Posterior cingulate gyrus (tissue), 11 donors: ENCODE measurements at regions not wholly inside any gene's neighbourhood (a gene's known extent, or its start where the extent isn't known, plus 50 kb on each side); places are given as distances from the start of the nearest gene placed in this dataset.
"Not testable (repeated sequence)": the region's sequence is repeated elsewhere in the genome, so short reads cannot be mapped to it uniquely, and the experiment has no call there.

Source experiments
- DNase-seq, 10 donors: peaks; one replicate each; pipeline versions ENCODE4 v3.0.0 to v3.0.0-alpha.2; 2020 to 2021; ENCODE audit warnings: mixed read lengths in 3 of 10
- intact Hi-C: fragments of 100-400 bp; cut with DNase I; formaldehyde crosslinking; loops from one replicate; pipeline ENCODE4 v1.15.1; 2023

DNA sequence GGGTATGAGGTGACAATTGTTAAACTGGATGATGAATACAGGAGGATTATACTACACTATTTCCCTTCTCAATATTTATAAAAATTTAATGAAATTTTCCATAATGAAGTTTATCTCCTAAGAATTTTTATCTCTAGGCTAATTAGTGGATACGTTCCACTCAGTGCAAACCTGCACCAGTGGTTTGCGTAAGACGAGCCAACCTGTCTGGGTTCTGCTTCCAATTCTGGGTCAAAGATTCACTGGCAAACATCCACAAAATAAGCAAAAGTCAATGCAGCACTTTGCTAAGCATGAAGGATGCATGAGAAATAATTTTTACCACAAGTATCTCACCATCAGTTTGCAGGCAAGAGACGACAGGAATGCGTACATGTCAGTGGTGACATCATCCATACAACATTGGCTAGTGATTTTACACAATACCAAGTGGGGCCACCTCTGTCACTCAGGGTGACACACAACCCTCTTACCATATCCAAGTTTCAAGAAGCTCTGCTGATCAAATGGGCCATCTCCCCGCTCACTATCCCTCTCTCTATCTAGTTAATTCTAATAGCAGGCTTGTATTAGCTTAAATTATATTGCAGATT, 51.7 kb downstream of the FAM50B start:
- intact Hi-C loops: no loop called here
- DNase-seq: no peak

DNA sequence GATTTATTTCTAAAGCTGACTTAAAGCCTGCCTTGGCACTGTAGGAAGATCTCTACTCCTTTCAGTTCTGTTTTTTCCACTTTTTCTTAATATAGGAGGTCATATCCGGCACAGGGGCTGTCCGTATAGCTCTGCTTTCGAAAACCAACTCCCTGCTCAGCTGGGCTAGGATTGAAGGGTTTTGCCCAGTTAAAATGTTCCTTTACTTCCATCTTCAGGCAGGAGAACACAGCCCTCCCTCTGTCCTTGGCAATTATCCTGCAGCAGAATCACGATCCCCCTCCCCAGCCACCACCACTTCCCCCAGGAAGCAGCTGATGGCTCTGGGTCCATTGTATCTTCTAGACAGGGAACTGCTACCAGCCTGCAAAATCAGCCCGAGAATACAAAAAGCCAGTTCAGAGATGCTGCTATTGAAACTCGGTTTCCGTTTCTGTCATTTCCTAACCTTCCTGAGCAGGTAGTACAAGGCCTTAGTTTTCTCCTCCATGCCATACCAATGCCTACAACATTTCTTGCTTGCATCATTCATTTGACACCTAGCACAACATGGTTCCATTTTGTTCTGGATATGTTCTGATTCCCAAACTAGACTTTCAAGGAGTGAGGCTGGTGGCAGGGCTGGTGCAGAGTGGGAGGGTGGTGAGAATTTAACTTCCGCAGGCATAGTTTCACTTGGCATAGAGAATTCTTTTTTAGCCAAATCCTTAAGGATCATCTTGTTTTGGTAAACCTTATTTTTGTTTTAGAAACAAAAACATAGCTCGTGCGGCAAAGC, 53.9 kb downstream of the FAM50B start:
- peak in 3 of 10 donors; percentile 27 to 80 (median 37) for DNase-seq
- intact Hi-C loops: no loop called here

DNA sequence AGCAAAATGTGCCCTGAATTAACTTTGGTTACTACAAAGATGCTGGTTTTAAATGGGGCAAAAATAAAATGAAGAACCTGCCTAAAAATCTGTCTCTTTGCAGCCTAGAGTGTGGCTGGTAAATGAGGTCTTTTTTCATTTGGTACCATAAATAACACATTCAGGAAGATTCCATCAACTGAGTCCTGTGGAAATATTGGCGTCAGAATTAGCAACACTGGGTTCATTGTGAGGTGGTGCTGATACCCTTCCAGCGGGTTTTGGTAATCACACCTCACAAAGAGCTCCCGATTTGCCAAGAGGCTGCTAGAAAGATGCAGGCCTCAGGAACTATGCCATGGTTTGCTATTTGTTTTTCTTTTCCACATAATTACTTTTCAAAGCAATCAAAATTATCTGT, 55.3 kb downstream of the FAM50B start:
- intact Hi-C loops: no loop called here
- DNase-seq: no peak

DNA sequence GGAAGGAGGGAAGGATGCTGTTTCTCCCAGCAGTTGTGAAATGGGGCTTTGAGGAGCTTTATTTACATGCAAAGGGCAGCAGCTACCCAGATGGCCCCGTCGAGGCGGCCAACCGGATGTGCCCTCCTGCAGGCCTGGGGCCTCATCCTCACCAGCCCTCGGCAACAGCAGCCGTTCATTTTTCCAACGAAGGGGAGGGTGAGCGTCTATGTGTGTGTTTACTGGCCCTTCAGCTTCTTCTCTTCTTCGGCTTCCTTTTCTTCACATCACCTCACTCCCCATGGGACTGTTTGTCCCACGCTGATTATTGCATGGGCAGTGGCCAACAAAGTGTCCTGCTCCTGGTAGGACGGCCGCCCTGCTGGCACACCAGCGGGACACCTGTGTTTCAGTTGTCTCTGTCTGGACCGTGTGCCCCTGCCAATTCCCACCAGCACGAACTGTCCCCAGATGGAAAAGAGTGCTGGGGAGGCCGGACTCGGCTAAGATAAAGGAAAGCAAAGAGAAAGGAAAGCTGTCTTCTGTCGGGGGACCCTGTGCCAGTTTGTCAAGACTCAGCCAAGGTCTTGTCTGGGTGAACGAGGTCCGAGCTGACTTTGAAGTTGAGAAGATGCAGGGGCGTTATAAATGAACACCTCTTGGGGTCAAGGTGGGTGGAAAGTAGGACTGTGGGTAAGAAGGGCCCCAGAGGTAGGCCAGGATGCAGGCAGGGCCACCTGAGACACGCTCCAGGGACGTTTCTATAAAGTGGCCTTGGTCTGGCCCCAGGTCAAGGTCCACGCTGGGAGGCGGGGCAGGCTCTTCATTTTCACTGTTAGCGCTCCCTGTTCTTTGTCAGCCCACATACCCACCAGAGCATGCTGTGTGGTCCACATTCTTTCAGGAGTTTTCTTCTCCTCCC, 57.0 kb downstream of the FAM50B start:
- intact Hi-C loops: no loop called here
- peak in 6 of 10 donors; percentile 35 to 91 (median 66) for DNase-seq

DNA sequence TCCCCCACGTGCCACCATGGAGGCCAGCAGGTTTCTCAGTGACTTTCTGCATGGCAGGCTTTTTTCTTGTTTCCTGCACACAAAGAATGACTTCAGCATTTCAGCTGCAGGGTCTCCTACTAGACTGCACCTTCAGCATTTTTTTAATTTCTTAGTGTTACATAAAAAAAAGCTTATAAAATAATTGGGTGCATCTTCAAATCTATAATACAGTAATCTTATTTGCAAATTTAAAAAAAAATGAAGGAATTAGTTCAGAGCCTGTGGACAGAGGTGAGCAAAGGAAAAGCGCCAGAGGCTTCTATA, 57.6 kb downstream of the FAM50B start:
- intact Hi-C loops: no loop called here
- DNase-seq: no peak

DNA sequence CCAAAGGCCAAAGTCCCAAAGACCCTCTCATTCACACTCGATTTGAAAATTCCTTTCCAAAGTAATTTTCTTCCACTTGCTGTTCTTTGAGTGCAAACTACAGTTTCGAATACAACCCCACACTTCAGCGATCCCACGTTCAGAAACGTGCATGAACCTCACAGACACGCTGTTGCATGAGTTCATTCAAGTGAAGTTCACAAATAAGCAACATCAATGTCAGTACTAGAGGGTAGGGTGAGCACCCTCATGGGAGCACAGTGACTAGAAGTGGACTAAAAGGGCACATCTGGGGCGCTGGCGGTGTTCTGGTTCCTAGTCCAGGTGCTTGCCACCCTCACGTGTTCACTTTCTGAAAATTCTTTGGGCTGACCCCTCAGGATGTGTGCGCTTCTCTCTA, 59.0 kb downstream of the FAM50B start:
- intact Hi-C loops: no loop called here
- no peak for DNase-seq

DNA sequence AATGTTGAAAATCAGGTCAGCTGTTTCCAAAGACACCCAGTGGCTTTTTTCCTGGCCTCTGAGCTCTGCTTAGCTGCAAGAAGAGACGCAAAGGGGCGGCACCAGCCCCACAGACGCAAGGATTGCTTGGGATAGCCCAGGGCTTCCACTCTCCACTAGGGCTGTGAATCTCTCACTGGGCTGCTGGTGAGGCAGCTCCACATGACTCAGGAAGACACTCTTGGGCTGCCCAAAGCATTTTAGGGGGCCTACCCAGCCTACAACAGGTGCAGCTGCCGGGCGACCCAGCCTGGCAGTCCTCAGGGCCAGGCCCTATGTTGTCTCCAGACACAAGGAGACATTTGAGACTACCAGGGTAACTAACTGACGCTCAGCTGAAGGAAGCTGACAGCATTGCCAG, 59.8 kb downstream of the FAM50B start:
- no peak for DNase-seq
- intact Hi-C loops: no loop called here

DNA sequence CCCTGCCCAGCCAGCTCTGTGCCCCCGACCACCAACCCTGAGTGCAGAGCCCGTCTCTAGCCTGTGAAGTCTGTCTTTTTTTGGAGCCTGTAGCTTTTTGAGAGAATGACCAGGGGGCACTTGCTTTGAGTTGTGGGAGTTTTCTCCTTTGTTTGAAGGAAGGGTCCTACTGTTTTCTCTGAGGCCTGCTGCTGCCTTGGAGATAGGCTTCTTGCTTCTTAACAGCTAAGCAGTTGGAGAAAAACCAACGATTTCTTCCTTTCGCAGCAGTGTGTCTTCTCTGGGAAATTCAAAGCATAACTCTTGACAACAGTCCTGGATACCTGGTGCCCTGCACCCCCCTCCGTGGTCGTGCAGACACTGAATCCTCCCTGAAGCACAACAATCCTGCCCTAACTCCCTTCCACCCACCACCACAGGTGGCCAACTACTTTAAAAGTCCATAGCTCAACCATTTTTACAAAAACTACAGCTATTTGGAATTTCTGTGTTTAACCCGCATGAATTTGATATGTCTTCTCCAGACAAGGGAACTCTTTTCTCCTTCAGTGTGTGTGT, 61.0 kb downstream of the FAM50B start:
- DNase-seq: no peak
- intact Hi-C loops: no loop called here

DNA sequence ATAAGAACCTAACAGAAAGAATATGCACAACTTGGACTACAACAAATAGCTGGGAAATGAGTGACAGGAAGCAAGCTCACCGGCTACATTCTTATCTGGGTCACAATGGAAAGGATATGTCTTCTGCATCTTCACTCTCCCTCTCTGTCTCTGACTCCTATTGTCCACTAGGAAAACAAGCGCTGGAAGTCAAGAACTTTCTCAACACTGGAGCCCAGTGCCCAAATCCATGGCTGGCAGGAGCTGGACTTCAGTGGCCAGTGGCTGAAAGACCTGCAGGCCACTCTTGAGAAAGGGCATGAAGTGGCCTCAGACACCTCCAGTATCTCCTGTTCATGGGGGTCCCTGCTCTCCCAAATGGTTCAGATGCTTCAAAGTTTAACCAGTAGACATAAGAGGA, 62.0 kb downstream of the FAM50B start:
- DNase-seq: no peak
- intact Hi-C loops: no loop called here

DNA sequence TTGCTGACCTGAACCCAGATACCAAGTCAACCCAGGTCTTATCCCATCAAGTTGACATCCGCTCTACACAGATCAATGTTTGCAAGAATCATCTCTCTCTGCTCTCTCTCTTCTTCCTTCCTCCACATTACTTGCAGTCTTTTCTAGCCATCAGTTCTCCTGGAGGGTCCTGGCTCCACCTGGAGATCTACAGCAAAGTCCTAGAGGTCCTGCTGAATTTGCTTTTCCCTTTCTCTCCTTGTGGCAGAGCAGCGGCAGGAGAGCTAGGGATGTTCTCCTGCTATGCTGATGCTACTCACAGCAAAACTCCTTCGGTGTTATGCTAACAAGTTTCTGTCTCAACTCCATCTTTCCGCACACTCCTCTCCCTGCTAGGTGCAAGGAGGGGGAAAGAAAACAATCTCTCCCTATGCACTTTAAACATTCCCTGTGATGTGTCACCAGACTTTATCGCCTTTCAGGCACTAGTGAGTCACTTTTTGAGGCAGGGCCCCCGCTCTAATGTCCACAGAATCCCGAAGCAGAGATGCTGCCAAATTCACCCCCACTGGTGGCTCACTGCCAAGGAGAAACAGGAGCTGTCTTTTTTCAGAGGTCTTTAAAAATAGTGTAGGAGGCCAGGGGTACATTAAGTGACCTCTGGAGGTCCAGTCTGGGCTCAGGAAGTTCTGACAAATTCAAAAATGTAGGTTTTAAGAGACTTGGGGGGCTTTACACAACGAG, 62.6 kb downstream of the FAM50B start:
- peak in 4 of 10 donors; percentile 33 to 84 (median 49) for DNase-seq
- intact Hi-C loops: no loop called here

DNA sequence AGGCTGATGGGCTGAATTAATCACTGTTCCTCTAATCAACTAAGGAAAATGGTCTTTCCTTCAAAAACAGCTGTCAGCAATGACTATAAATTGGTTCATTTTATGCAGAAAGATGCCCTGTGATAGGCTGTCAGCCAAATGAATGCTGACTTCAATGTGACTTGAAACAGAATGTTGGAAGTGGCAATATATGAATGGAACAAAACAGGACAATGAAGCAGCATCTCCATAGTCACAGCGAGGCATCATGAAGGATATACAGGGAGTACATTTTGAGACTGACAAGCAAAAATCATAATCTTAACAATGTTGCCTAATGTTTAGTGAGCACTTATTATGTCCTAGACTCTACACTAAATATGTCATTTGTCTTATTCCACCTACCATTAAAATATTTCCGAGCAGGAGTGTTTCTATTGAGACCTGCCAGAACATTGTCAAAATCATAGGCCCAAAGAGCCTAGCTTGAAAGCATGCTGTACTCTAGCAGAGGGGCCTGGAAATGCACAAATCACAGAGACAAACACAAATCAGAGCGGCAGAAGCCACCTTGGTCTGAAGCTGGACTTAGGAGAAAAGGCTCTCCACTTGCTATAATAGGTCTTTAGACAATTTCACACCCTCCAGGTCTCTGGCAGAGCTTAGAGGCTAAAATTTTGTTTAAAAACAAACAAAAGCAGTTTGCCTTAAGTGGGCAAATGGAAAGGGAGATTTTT, 63.3 kb downstream of the FAM50B start:
- no peak for DNase-seq
- intact Hi-C loops: no loop called here

DNA sequence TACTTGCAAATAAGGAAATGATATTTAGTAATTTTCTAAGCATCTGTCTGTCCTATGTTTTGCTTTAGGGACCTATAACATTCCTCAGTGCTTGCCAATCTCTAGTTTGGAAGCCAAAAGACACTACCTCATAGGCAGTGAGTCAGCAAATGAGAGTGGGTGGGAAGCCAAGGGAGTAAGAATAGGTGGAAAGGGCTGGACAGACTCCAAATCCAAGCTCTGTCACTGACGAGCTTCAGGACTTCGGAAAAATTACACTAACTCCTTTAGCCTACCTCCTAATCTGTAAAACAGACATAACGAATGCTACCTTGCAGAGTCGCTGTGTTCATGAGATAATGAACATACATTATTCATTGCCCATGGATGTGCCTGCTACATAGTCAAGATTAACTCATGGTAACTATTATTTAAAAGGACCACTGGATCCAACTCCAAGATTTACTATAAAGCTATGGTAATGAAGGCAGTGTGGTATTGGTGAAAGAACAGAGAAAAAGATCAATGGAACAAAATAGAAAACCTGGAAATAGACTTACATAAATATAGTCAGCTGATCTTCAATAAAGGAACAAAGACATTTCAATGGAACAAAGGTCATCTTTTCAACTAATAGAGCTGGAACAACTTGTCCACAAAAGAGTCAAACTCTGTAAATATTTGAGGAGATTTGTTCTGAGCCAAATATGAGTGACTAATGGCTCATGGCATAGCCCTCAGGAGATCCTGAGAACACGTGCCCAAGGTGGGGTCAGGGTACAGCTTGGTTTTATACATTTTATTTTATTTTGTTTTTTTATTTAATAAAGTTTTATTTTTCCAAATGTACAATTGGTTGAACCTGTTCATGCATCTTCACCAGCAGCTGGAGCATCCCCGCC, 64.1 kb downstream of the FAM50B start:
- intact Hi-C loops: no loop called here
- no peak for DNase-seq

DNA sequence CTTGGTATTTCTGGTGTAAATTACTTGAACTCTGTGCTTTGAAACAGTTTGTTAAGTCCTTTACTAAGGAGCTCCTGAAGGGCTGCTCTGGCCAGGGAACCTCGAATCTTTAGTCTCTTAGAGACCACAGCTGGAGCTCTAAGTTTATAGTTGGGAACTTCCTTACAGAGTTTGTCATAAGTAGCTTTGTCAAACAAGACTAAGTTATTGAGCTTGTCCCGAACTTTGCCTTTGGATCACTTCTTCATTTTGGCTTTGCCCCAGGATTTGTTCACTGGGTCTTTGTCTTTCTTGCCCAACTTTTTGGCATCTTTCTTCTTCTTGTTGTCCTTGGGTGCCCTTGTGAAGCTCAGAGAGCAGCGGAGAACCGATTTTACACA, 64.8 kb downstream of the FAM50B start:
- intact Hi-C loops: no loop called here
- DNase-seq: no peak

DNA sequence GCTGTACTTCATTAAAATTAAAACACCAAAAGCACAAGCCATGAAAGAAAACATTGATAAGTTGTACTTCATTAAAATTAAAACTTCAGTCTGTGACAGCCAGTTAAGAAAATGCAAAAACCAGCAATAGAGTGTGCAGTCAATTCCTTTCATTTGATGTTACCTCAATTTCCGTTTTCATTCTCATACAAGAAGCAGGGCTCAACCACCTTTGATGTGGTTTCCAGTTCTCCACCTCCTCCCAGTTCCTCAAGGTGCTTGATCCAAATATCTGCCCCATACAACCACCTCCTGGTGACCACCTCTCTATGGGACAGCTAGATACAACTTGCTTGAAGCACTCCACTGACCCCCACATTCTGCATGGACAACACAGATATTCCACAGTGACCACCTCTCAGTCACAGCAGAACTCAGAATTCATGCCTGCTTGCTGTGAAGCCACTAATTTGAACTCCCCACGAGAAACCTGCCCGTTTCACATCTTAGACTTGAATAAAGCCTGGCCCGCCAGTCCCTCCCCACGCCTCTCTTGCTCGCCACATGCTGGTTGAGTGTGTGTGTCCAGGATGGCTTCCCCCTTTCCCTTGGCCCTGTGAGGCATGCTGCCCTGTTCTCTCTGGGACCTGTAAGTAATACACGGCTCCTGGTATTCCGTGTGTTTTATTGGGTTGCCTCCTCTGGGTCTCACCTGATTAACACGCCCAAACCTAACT, 66.1 kb downstream of the FAM50B start:
- intact Hi-C loops: no loop called here
- DNase-seq: no peak

DNA sequence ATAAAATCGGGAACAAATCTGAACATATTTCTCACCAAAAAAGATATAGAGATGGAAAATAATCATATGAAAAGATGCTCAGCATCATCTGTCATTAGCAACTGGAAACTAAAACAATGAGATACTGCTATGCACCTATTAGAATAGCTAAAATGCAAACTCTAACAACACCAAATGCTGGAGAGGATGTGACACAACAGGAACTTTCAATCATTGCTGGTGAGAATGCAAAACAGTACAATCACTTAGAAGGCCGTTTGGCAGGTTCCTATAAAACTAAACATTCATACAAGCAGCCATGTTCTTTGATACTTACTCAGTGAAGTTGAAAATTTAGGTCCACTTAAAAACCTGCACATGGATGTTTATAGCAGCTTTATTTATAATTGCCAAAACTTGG, 67.0 kb downstream of the FAM50B start:
- no peak for DNase-seq
- intact Hi-C loops: no loop called here

DNA sequence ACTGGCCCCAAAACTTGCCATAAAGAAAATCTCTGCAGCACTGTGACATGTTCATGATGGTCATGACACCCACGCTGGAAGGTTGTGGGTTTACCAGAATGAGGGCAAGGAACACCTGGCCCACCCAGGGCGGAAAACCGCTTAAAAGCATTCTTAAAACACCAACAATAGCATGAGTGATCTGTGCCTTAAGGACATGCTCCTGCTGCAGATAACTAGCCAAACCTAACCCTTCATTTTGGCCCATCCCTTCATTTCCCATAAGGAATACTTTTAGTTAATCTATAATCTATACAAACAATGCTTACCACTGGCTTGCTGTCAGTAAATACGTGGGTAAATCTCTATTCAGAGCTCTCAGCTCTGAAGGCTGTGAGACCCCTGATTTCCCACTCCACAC, 67.6 kb downstream of the FAM50B start:
- intact Hi-C loops, DNase-seq: not testable (repeated sequence)

DNA sequence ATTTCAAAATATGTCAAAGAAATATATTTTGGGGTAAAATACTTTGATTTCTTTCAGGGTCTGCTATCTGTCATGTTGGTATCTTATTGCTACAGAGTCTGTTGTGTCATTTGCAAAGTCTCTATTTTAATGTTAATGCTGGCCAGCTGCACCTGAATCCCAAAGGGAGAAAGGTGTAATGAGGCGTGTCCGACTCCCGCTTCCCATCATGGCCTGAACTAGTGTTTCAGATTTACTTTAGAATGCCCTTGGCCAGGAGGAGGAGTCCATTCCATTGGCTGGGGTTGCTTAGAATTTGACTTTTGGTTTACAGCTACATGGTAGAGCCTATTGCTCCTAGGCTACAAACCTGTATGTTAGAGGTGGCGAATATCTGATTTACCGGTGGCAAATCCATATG, 69.3 kb downstream of the FAM50B start:
- intact Hi-C loops: no loop called here
- no peak for DNase-seq

DNA sequence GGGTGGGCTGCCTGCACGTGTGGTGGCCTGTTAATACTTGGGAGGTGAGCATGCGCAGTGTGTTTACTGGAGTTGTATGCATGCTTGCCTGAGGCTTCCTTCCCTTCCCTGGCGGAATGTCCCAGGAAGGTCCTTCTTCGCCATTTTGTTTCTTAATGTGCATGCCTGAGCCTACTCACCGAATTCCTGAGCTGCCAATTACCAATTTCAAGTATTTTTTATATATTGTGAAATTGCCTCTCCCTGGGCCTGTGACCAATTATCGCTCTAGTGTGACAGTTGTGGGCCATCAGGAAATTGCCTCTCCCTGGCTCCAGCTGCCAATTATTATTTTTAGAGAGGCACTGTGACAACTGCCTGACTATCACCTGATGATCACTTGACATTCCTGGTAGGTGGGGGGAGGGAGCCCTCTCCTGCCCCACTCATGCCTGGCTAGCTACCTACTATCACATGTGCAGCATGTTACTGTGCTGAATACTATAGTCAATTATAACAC, 70.0 kb downstream of the FAM50B start:
- intact Hi-C loops: no loop called here
- no peak for DNase-seq
